H1 (cell line): ENCODE measurements at regions not wholly inside any gene's neighbourhood (a gene's known extent, or its start where the extent isn't known, plus 50 kb on each side); places are given as distances from the start of the nearest gene placed in this dataset.

Experiments used
- CTCF ChIA-PET: fragments of 300-600 bp; sonication (Branson Sonifier 250); formaldehyde crosslinking; loops from one replicate; lab custom pipeline; 2021; ENCODE audit not compliant: partially characterized antibody; lab: Charles Lee
- POLR2A ChIA-PET: fragments of 300-600 bp; sonication (Branson Sonifier 250); formaldehyde crosslinking; loops from one replicate; lab custom pipeline; 2021; ENCODE audit warnings: inconsistent platforms; ENCODE audit not compliant: partially characterized antibody; lab: Charles Lee
- DNase-seq, 2 experiments: peaks; one replicate each; pipeline versions ENCODE4 v3.0.0 to v3.0.0-alpha.2; 2010 to 2022; ENCODE audit warnings: low spot score in 2 of 2, low read depth in 1 of 2, mixed read lengths in 1 of 2
- FAIRE-seq: peaks from 2 replicates; lab custom pipeline; 2011; peaks lifted over from hg19 to GRCh38; lab: Jason Lieb, UNC
- H2AFZ ChIP-seq: 2 replicates; pipeline ENCODE4 v1.8.1; 2012; ENCODE audit warnings: low read length, inconsistent platforms
- H2AK5ac ChIP-seq: 2 replicates; pipeline ENCODE4 v1.6.1; 2013; ENCODE audit warnings: low read depth, low read length
- H2BK120ac ChIP-seq: replicated peaks from 2 replicates; pipeline ENCODE3; 2013; ENCODE audit warnings: low read depth, low read length, inconsistent platforms
- H2BK12ac ChIP-seq: 2 replicates; pipeline ENCODE4 v1.6.1; 2013; ENCODE audit warnings: low read depth, low read length
- H2BK15ac ChIP-seq: 2 replicates; pipeline ENCODE4 v1.6.1; 2013; ENCODE audit warnings: low read length
- H2BK20ac ChIP-seq: 2 replicates; pipeline ENCODE4 v1.6.1; 2013; ENCODE audit warnings: low read length
- H2BK5ac ChIP-seq: 2 replicates; pipeline ENCODE4 v1.6.1; 2013; ENCODE audit warnings: low read depth, low read length
- H3K14ac ChIP-seq: 2 replicates; pipeline ENCODE4 v1.6.1; 2013; ENCODE audit warnings: inconsistent platforms; ENCODE audit not compliant: insufficient read length
- H3K18ac ChIP-seq: 2 replicates; pipeline ENCODE4 v1.6.1; 2013; ENCODE audit warnings: low read length; ENCODE audit errors: extremely low read depth
- H3K23ac ChIP-seq: 2 replicates; pipeline ENCODE4 v1.6.1; 2013; ENCODE audit warnings: inconsistent platforms; ENCODE audit not compliant: insufficient read length
- H3K23me2 ChIP-seq: 2 replicates; pipeline ENCODE4 v1.6.1; 2013; ENCODE audit warnings: low read depth, low read length
- H3K27ac ChIP-seq: 2 replicates; pipeline ENCODE4 v1.6.1; 2011; ENCODE audit warnings: low read depth, low read length, inconsistent platforms
- H3K27me3 ChIP-seq, 4 experiments: replicated peaks in 1 of 4; 1 replicate in 1 of 4; 2 replicates in 3 of 4; pipeline versions ENCODE4 v1.6.1 to v1.8.1; 2011 to 2013; ENCODE audit warnings: low read length in 3 of 4, mild to moderate bottlenecking in 3 of 4, inconsistent platforms in 2 of 4, mixed read lengths in 2 of 4, moderate library complexity in 1 of 4; ENCODE audit not compliant: control insufficient read depth in 3 of 4, insufficient read depth in 3 of 4; ENCODE audit errors: extremely low read depth in 1 of 4
- H3K36me3 ChIP-seq, 4 experiments: 2 replicates each; pipeline versions ENCODE4 v1.6.1 to v1.8.1; 2011 to 2013; ENCODE audit warnings: mild to moderate bottlenecking in 4 of 4, low read length in 3 of 4, moderate library complexity in 2 of 4, control low read depth in 1 of 4, inconsistent platforms in 1 of 4; ENCODE audit not compliant: insufficient read depth in 4 of 4, control insufficient read depth in 2 of 4
- H3K4ac ChIP-seq: replicated peaks from 2 replicates; pipeline ENCODE3; 2013; ENCODE audit warnings: low read length, low read depth, mixed read lengths, inconsistent platforms; ENCODE audit not compliant: insufficient read length
- H3K4me1 ChIP-seq, 4 experiments: replicated peaks in 1 of 4; 1 replicate in 1 of 4; 2 replicates in 3 of 4; pipeline versions ENCODE4 v1.6.1 to v1.8.1; 2011 to 2013; ENCODE audit warnings: low read length in 3 of 4, inconsistent platforms in 2 of 4, mixed read lengths in 1 of 4; ENCODE audit not compliant: insufficient read depth in 4 of 4, control insufficient read depth in 3 of 4
- H3K4me2 ChIP-seq, 2 experiments: 2 replicates each; pipeline versions ENCODE4 v1.6.1 to v1.8.1; 2011 to 2013; ENCODE audit warnings: low read depth in 2 of 2, low read length in 2 of 2, control low read depth in 1 of 2, inconsistent platforms in 1 of 2, mild to moderate bottlenecking in 1 of 2; ENCODE audit not compliant: insufficient read depth in 1 of 2
- H3K4me3 ChIP-seq, 4 experiments: fragments of 200-600, 300-600 bp in 1 of 4; sonication (generic), shearing (Covaris generic), sonication (Bioruptor Twin) in 1 of 4; 2 replicates each; pipeline versions ENCODE4 v1.5.1 to v1.8.1; 2011 to 2016; ENCODE audit warnings: low read length in 4 of 4, low read depth in 3 of 4, control low read depth in 2 of 4, inconsistent platforms in 2 of 4, mild to moderate bottlenecking in 2 of 4, mixed read lengths in 1 of 4, moderate library complexity in 1 of 4; ENCODE audit not compliant: insufficient read depth in 2 of 4; ENCODE audit errors: extremely low read depth in 1 of 4
- H3K56ac ChIP-seq: replicated peaks from 2 replicates; pipeline ENCODE3; 2013; ENCODE audit warnings: low read depth, mild to moderate bottlenecking, mixed read lengths, low read length, inconsistent platforms; ENCODE audit not compliant: insufficient read length
- H3K79me1 ChIP-seq: 2 replicates; pipeline ENCODE4 v1.6.1; 2013; ENCODE audit warnings: low read depth, low read length, control low read depth
- H3K79me2 ChIP-seq, 2 experiments: 2 replicates each; pipeline versions ENCODE4 v1.6.1 to v1.8.1; 2012 to 2013; ENCODE audit warnings: low read length in 2 of 2, mild to moderate bottlenecking in 2 of 2, inconsistent platforms in 1 of 2; ENCODE audit not compliant: insufficient read depth in 2 of 2, control insufficient read depth in 1 of 2
- H3K9ac ChIP-seq, 4 experiments: replicated peaks in 1 of 4; 1 replicate in 1 of 4; 2 replicates in 3 of 4; pipeline versions ENCODE4 v1.6.1 to v1.8.1; 2011 to 2013; ENCODE audit warnings: low read depth in 3 of 4, low read length in 3 of 4, control low read depth in 2 of 4, mild to moderate bottlenecking in 2 of 4, moderate library complexity in 2 of 4, inconsistent platforms in 1 of 4; ENCODE audit errors: extremely low read depth in 1 of 4
- H3K9me3 ChIP-seq, 2 experiments: 2 replicates each; pipeline versions ENCODE4 v1.6.1 to v1.8.1; 2012 to 2013; ENCODE audit warnings: mild to moderate bottlenecking in 2 of 2, moderate library complexity in 2 of 2, control low read depth in 1 of 2, inconsistent platforms in 1 of 2, low read depth in 1 of 2, low read length in 1 of 2, mixed read lengths in 1 of 2; ENCODE audit not compliant: insufficient read depth in 2 of 2
- H4K20me1 ChIP-seq, 2 experiments: replicated peaks in 1 of 2; 2 replicates each; pipeline versions ENCODE3 to v1.8.1; 2011 to 2013; ENCODE audit warnings: inconsistent platforms in 2 of 2, low read length in 2 of 2, mild to moderate bottlenecking in 1 of 2; ENCODE audit not compliant: insufficient read depth in 2 of 2, control insufficient read depth in 1 of 2
- H4K5ac ChIP-seq: 2 replicates; pipeline ENCODE4 v1.6.1; 2013; ENCODE audit warnings: low read length, low read depth, mixed read lengths, inconsistent platforms; ENCODE audit not compliant: insufficient read length
- H4K8ac ChIP-seq: 2 replicates; pipeline ENCODE4 v1.8.0; 2013; ENCODE audit warnings: mild to moderate bottlenecking, moderate library complexity, low read length, inconsistent platforms; ENCODE audit not compliant: insufficient read depth; ENCODE audit errors: extremely low read depth
- H4K91ac ChIP-seq: replicated peaks from 2 replicates; pipeline ENCODE3; 2013; ENCODE audit warnings: low read length, mixed read lengths, inconsistent platforms; ENCODE audit not compliant: insufficient read length
- SP1 ChIP-seq: IDR thresholded peaks from 2 replicates; pipeline ENCODE4 v1.6.1; 2011; ENCODE audit warnings: low read depth, low read length
- WGBS, 2 experiments: shearing (Covaris generic) in 1 of 2; methylation state at CpG; one replicate each; pipeline versions ENCODE4 v1.1.6 to v1.1.7; 2013 to 2015; ENCODE audit warnings: low lambda C conversion rate in 2 of 2, mixed read lengths in 2 of 2, inconsistent platforms in 1 of 2, low coverage in 1 of 2, missing lambda C conversion rate in 1 of 2; ENCODE audit not compliant: insufficient replicate concordance in 2 of 2, insufficient coverage in 1 of 2, insufficient read length in 1 of 2; ENCODE audit errors: extremely low coverage in 1 of 2, missing lambda C conversion rate in 1 of 2; 5-methylcytosine and 5-hydroxymethylcytosine counted together

DNA sequence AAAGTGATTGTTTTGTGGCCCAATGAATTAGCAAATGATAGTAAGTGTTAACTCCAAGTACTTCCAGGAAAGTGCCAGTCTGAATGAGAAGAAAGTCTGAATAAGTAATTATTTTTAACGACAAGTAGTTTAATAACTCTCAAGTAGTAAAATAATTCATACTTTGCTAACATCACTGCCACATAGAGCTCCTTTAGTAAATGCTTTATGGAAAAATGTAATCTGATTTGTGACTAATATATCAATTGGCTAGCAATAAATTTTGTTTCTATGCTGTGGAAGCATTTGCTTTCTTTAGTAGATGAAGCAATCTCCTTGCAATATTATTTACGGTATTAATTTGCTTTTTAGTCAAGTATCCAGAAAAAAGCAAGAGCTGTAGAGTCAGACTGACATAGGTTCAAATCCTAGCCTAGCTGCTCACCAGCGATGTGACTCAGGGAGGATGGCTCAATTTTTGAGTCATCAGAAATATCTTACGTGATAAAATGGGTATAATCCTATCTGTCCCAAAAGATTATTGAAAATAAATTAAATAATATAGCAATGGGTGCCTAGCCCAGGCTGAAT, 329.3 kb downstream of the FGFR2 start:
- DNase-seq: no peak
- H3K27me3 ChIP-seq: no peaks in the 10 kb centered on the region; a peak in 1 of 7 replicates
- H3K9ac ChIP-seq: no peak overlapping the region
- H3K4ac ChIP-seq: no peak overlapping the region
- H3K79me2 ChIP-seq: 0 out of 4 replicates have a peak, but pooled peaks cover 0 to 2% of the 10 kb centered on the region in 2 experiments
- H2AFZ ChIP-seq: no peak overlapping the region
- H2BK15ac ChIP-seq: no peak overlapping the region
- CTCF ChIA-PET: interaction anchor here (0.5 to 0.6 kb wide), 2 partner anchors 38 to 225 kb away, joined by 3 read pairs; no protein-coding TSS in a partner anchor
- 93% methylated on average over 4 of the region's 4 CpGs; no CpG with 5 or more reads in 1 of the 2 experiments for WGBS, 2 experiments
- no peak overlapping the region for H2BK12ac ChIP-seq
- no peak overlapping the region for H2BK120ac ChIP-seq
- no peaks in the 10 kb centered on the region for H3K9me3 ChIP-seq
- no peak overlapping the region for H4K5ac ChIP-seq
- H3K4me1 ChIP-seq: no peaks in the 10 kb centered on the region
- no peaks in the 10 kb centered on the region for H3K79me1 ChIP-seq
- no peak overlapping the region for H3K56ac ChIP-seq
- no peak overlapping the region for H3K4me2 ChIP-seq
- no peaks in the 10 kb centered on the region for H3K36me3 ChIP-seq
- H4K8ac ChIP-seq: no peak overlapping the region
- H2AK5ac ChIP-seq: no peak overlapping the region
- H3K18ac ChIP-seq: no peak overlapping the region
- no peak overlapping the region for H2BK5ac ChIP-seq
- H4K91ac ChIP-seq: no peak overlapping the region
- POLR2A ChIA-PET: no interaction called here
- no peaks in the 10 kb centered on the region for H4K20me1 ChIP-seq
- H3K27ac ChIP-seq: no peak overlapping the region
- FAIRE-seq: no peak
- H3K23ac ChIP-seq: no peak overlapping the region
- no peaks in the 10 kb centered on the region for H3K23me2 ChIP-seq
- H2BK20ac ChIP-seq: no peak overlapping the region
- H3K14ac ChIP-seq: no peak overlapping the region
- no peak overlapping the region for H3K4me3 ChIP-seq
- no peak for TF ChIP-seq SP1
